ENCODE measurements at regions not wholly inside any gene's neighbourhood (a gene's known extent, or its start where the extent isn't known, plus 50 kb on each side); places are given as distances from the start of the nearest gene placed in this dataset.

GRCh38 chr2:223227338-223227737, 175.3 kb downstream of the KCNE4 start:
- TF ChIP-seq BHLHE40 (IDR thresholded peaks at IDR 0.05; ENCODE audit: borderline replicate concordance) (no peak), FOXK2 (IDR thresholded peaks at IDR 0.05) (no peak), TARDBP (IDR thresholded peaks at IDR 0.05) (no peak), ZNF384 (IDR thresholded peaks at IDR 0.05) (no peak)

Data from HEK293T (cell line).